ENCODE measurements at regions not wholly inside any gene's neighbourhood (a gene's known extent, or its start where the extent isn't known, plus 50 kb on each side); places are given as distances from the start of the nearest gene placed in this dataset.

DNA sequence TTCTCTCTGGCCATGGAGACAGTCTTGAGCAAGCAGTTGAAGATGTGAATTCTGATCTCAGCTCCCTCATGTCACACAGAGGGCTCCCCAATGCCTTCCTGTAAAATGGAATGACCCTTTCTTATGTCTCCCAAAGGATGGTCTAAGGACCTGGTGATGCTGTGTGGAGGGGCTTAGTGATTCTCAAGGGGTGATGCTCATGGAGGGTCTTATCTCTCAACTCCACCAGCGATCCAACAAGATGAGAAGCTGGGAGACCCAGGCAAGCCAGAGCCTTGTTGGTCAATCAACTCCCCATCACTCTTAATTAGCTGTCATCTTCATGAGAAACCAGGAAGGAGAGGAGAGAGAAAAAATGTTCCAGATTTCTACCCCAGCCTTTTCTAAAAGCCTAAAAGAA is 78.0 kb upstream of the SORCS3 start:
- no peaks in the 10 kb centered on the region for H3K36me3 ChIP-seq (ENCODE audit: control insufficient read depth, insufficient read depth, low read length)
- DNase-seq (ENCODE audit: low read depth, low spot score): no peak
- H3K27ac ChIP-seq (ENCODE audit: low read length): no peak overlapping the region
- H3K27me3 ChIP-seq (ENCODE audit: control insufficient read depth, insufficient read depth, low read length): no peaks in the 10 kb centered on the region
- intact Hi-C loops (cut with micrococcal nuclease; ENCODE audit: unreplicated experiment) (no loop called here), in situ Hi-C loops (cut with HindIII; ENCODE audit: low pct_unique_long_range_greater_than_20kb, low sequenced_read_pairs) (no loop called here)
- H3K4me3 ChIP-seq (ENCODE audit: low read depth in 2 of 2, low read length in 2 of 2): no peak overlapping the region
- ATAC-seq: no peak
- no peaks in the 10 kb centered on the region for H3K4me1 ChIP-seq (ENCODE audit: control insufficient read depth, insufficient read depth, low read length)
- peaks cover under 1% of the 10 kb centered on the region; the same call in 1 of the 2 replicates for H3K9me3 ChIP-seq (ENCODE audit: control insufficient read depth, insufficient read depth, low read depth, low read length)
- BruUV-seq (replicated peaks): no TSS peak
- no peak for TF ChIP-seq TCF7L2 (IDR thresholded peaks at IDR 0.05; ENCODE audit: low read depth, low read length)
- ChIA-PET CTCF (no interaction called here), POLR2A (no interaction called here)

DNA sequence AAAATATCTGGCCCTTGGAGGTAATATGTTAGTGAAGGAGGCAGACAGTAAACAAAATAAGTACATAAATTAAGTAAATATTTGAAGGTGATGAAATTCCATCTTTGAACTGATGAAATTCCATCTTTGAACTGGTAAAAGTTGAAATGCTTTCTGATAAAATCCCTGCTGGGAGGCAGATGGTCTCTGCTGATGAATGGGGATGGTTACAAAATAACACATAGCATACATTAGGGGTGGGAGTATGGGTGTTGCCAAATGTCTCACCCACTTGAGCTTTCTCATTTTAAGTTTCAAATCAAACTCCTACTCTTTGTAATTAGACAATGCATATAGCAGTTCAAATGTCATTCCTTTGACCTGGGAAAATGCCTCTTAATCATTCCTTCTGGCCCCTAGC is 77.5 kb upstream of the SORCS3 start:
- Histone ChIP-seq H3K4me1 (ENCODE audit: control insufficient read depth, insufficient read depth, low read length) (no peaks in the 10 kb centered on the region), H3K27ac (ENCODE audit: low read length) (no peak overlapping the region), H3K27me3 (ENCODE audit: control insufficient read depth, insufficient read depth, low read length) (no peaks in the 10 kb centered on the region), H3K36me3 (ENCODE audit: control insufficient read depth, insufficient read depth, low read length) (no peaks in the 10 kb centered on the region), H3K4me3 (ENCODE audit: low read depth in 2 of 2, low read length in 2 of 2) (no peak overlapping the region), H3K9me3 (ENCODE audit: control insufficient read depth, insufficient read depth, low read depth, low read length) (peaks cover 4% of the 10 kb centered on the region; the same call in 1 of the 2 replicates)
- in situ Hi-C loops (cut with HindIII; ENCODE audit: low pct_unique_long_range_greater_than_20kb, low sequenced_read_pairs): no loop called here
- ATAC-seq (no peak), DNase-seq (ENCODE audit: low read depth, low spot score) (no peak)
- no TSS peak for BruUV-seq (replicated peaks)
- TF ChIP-seq, protein P1, sequence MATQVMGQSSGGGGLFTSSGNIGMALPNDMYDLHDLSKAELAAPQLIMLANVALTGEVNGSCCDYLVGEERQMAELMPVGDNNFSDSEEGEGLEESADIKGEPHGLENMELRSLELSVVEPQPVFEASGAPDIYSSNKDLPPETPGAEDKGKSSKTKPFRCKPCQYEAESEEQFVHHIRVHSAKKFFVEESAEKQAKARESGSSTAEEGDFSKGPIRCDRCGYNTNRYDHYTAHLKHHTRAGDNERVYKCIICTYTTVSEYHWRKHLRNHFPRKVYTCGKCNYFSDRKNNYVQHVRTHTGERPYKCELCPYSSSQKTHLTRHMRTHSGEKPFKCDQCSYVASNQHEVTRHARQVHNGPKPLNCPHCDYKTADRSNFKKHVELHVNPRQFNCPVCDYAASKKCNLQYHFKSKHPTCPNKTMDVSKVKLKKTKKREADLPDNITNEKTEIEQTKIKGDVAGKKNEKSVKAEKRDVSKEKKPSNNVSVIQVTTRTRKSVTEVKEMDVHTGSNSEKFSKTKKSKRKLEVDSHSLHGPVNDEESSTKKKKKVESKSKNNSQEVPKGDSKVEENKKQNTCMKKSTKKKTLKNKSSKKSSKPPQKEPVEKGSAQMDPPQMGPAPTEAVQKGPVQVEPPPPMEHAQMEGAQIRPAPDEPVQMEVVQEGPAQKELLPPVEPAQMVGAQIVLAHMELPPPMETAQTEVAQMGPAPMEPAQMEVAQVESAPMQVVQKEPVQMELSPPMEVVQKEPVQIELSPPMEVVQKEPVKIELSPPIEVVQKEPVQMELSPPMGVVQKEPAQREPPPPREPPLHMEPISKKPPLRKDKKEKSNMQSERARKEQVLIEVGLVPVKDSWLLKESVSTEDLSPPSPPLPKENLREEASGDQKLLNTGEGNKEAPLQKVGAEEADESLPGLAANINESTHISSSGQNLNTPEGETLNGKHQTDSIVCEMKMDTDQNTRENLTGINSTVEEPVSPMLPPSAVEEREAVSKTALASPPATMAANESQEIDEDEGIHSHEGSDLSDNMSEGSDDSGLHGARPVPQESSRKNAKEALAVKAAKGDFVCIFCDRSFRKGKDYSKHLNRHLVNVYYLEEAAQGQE (IDR thresholded peaks at IDR 0.05; ENCODE audit: insufficient read depth in 1 of 2, low read depth in 2 of 2, low read length in 1 of 2): no peak
- TF ChIP-seq TCF7L2 (IDR thresholded peaks at IDR 0.05; ENCODE audit: low read depth, low read length) (no peak), SIN3A (IDR thresholded peaks at IDR 0.05; ENCODE audit: borderline replicate concordance, insufficient read depth, low read depth, low read length) (no peak), POLR2AphosphoS5 (IDR thresholded peaks at IDR 0.05; ENCODE audit: low read depth, low read length) (no peak)
- TF ChIP-seq, protein P2, sequence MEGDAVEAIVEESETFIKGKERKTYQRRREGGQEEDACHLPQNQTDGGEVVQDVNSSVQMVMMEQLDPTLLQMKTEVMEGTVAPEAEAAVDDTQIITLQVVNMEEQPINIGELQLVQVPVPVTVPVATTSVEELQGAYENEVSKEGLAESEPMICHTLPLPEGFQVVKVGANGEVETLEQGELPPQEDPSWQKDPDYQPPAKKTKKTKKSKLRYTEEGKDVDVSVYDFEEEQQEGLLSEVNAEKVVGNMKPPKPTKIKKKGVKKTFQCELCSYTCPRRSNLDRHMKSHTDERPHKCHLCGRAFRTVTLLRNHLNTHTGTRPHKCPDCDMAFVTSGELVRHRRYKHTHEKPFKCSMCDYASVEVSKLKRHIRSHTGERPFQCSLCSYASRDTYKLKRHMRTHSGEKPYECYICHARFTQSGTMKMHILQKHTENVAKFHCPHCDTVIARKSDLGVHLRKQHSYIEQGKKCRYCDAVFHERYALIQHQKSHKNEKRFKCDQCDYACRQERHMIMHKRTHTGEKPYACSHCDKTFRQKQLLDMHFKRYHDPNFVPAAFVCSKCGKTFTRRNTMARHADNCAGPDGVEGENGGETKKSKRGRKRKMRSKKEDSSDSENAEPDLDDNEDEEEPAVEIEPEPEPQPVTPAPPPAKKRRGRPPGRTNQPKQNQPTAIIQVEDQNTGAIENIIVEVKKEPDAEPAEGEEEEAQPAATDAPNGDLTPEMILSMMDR (IDR thresholded peaks at IDR 0.05): no peak
- ChIA-PET CTCF (no interaction called here), POLR2A (no interaction called here)
- intact Hi-C loops (cut with micrococcal nuclease; ENCODE audit: unreplicated experiment): no loop called here

DNA sequence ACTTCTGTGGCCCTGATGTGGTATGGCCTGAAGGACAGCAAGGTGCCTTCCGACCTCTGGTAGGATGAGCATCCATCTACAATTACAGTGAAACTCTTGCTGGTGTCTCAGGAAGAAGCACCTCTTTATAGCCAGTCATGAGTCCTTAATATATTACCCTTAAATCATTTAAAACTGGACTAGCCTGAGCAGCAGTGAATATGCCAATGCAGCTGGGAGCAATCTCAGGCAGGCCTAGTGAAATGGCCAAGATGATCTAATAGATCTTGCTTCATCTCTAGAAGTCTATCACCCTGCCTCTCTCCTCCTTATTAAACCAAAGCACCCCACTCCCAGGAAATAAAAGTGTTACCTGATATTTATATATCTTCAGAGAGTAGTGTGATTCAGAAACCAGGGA is 66.7 kb upstream of the SORCS3 start:
- no TSS peak for BruUV-seq (replicated peaks)
- TF ChIP-seq SIN3A (IDR thresholded peaks at IDR 0.05; ENCODE audit: borderline replicate concordance, insufficient read depth, low read depth, low read length) (no peak), TCF7L2 (IDR thresholded peaks at IDR 0.05; ENCODE audit: low read depth, low read length) (no peak), POLR2AphosphoS5 (IDR thresholded peaks at IDR 0.05; ENCODE audit: low read depth, low read length) (no peak)
- TF ChIP-seq, protein P2 (IDR thresholded peaks at IDR 0.05): no peak
- TF ChIP-seq, protein P1 (IDR thresholded peaks at IDR 0.05; ENCODE audit: insufficient read depth in 1 of 2, low read depth in 2 of 2, low read length in 1 of 2): no peak
- DNase-seq (ENCODE audit: low read depth, low spot score): no peak
- no peak overlapping the region for H3K4me3 ChIP-seq (ENCODE audit: low read depth in 2 of 2, low read length in 2 of 2)
- POLR2A ChIA-PET: no interaction called here
- peaks cover 14% of the 10 kb centered on the region for H3K9me3 ChIP-seq (ENCODE audit: control insufficient read depth, insufficient read depth, low read depth, low read length)
- no peak overlapping the region for H3K27ac ChIP-seq (ENCODE audit: low read length)
- CTCF ChIA-PET: no interaction called here
- no peaks in the 10 kb centered on the region for H3K36me3 ChIP-seq (ENCODE audit: control insufficient read depth, insufficient read depth, low read length)
- no peak for ATAC-seq
- in situ Hi-C loops (cut with HindIII; ENCODE audit: low pct_unique_long_range_greater_than_20kb, low sequenced_read_pairs) (no loop called here), intact Hi-C loops (cut with micrococcal nuclease; ENCODE audit: unreplicated experiment) (no loop called here)
- H3K4me1 ChIP-seq (ENCODE audit: control insufficient read depth, insufficient read depth, low read length): no peaks in the 10 kb centered on the region
- H3K27me3 ChIP-seq (ENCODE audit: control insufficient read depth, insufficient read depth, low read length): peaks cover 11% of the 10 kb centered on the region; the same call in 1 of the 2 replicates

Measured in Panc1 (cell line).